Neuronal stem cell (in vitro differentiated cells): ENCODE measurements at regions not wholly inside any gene's neighbourhood (a gene's known extent, or its start where the extent isn't known, plus 50 kb on each side); places are given as distances from the start of the nearest gene placed in this dataset.

ENCODE experiments used
- DNase-seq: peaks from one replicate; pipeline ENCODE4 v3.0.0-alpha.2; 2013; ENCODE audit warnings: low spot score
- H2AFZ ChIP-seq: one replicate; pipeline ENCODE4 v1.6.1; 2013; ENCODE audit warnings: mild to moderate bottlenecking, low read length, inconsistent platforms
- H2AK5ac ChIP-seq: 2 replicates; pipeline ENCODE4 v1.6.1; 2013; ENCODE audit warnings: low read depth, mild to moderate bottlenecking, inconsistent platforms, low read length, moderate library complexity, mixed read lengths
- H2BK120ac ChIP-seq: 2 replicates; pipeline ENCODE4 v1.6.1; 2013; ENCODE audit warnings: low read depth, mild to moderate bottlenecking, inconsistent platforms, low read length, moderate library complexity, mixed read lengths
- H2BK12ac ChIP-seq: one replicate; pipeline ENCODE4 v1.6.1; 2013; ENCODE audit warnings: low read length, inconsistent platforms
- H2BK15ac ChIP-seq: 2 replicates; pipeline ENCODE4 v1.6.1; 2013; ENCODE audit warnings: mild to moderate bottlenecking, low read length, inconsistent platforms, mixed read lengths
- H2BK5ac ChIP-seq: one replicate; pipeline ENCODE4 v1.6.1; 2013; ENCODE audit warnings: inconsistent platforms, mild to moderate bottlenecking, low read length, moderate library complexity
- H3K14ac ChIP-seq: one replicate; pipeline ENCODE4 v1.6.1; 2013; ENCODE audit warnings: low read length, inconsistent platforms
- H3K18ac ChIP-seq: 2 replicates; pipeline ENCODE4 v1.6.1; 2013; ENCODE audit warnings: low read length, inconsistent platforms
- H3K23ac ChIP-seq: 2 replicates; pipeline ENCODE4 v1.6.1; 2013; ENCODE audit warnings: low read depth, mild to moderate bottlenecking, mixed read lengths, low read length, inconsistent platforms; ENCODE audit not compliant: poor library complexity
- H3K27ac ChIP-seq: replicated peaks from 3 replicates; pipeline ENCODE4 v1.5.1; 2013; ENCODE audit warnings: low read length, inconsistent platforms
- H3K27me3 ChIP-seq, 3 experiments: 2 replicates each; pipeline ENCODE4 v1.6.1; 2013; ENCODE audit warnings: low read length in 3 of 3, mild to moderate bottlenecking in 2 of 3, inconsistent platforms in 1 of 3, low read depth in 1 of 3, mixed read lengths in 1 of 3, moderate library complexity in 1 of 3; ENCODE audit not compliant: control insufficient read depth in 3 of 3, insufficient read depth in 3 of 3
- H3K36me3 ChIP-seq, 2 donors: replicated peaks in 1 of 2; 2 replicates each; pipeline ENCODE4 v1.6.1; 2013; ENCODE audit warnings: low read length in 2 of 2; ENCODE audit not compliant: control insufficient read depth in 2 of 2, insufficient read depth in 2 of 2
- H3K4ac ChIP-seq: 2 replicates; pipeline ENCODE4 v1.6.1; 2013; ENCODE audit warnings: inconsistent platforms, mild to moderate bottlenecking, low read length, moderate library complexity
- H3K4me1 ChIP-seq, 2 donors: 1 replicate in 1 of 2; 2 replicates in 1 of 2; pipeline ENCODE4 v1.6.1; 2013; ENCODE audit warnings: low read length in 2 of 2, low read depth in 1 of 2; ENCODE audit not compliant: control insufficient read depth in 2 of 2, insufficient read depth in 1 of 2
- H3K4me2 ChIP-seq: one replicate; pipeline ENCODE4 v1.6.1; 2013; ENCODE audit warnings: mild to moderate bottlenecking, low read length, inconsistent platforms; ENCODE audit not compliant: insufficient read depth, poor library complexity, severe bottlenecking
- H3K4me3 ChIP-seq, 2 donors: 2 replicates each; pipeline ENCODE4 v1.5.1; 2013; ENCODE audit warnings: low read length in 2 of 2, mild to moderate bottlenecking in 2 of 2, inconsistent platforms in 1 of 2, moderate library complexity in 1 of 2
- H3K79me1 ChIP-seq: one replicate; pipeline ENCODE4 v1.6.1; 2013; ENCODE audit warnings: low read depth, mild to moderate bottlenecking, inconsistent platforms, low read length, moderate library complexity
- H3K9ac ChIP-seq: one replicate; pipeline ENCODE4 v1.6.1; 2013; ENCODE audit warnings: mild to moderate bottlenecking, low read depth, low read length, inconsistent platforms; ENCODE audit not compliant: poor library complexity
- H3K9me3 ChIP-seq, 2 donors: replicated peaks in 1 of 2; 2 replicates each; pipeline versions ENCODE3 to v1.6.1; 2013; ENCODE audit warnings: low read length in 2 of 2, mild to moderate bottlenecking in 2 of 2, inconsistent platforms in 1 of 2, low read depth in 1 of 2, mixed read lengths in 1 of 2, moderate library complexity in 1 of 2; ENCODE audit not compliant: control insufficient read depth in 2 of 2, insufficient read depth in 1 of 2
- H4K8ac ChIP-seq: one replicate; pipeline ENCODE4 v1.6.1; 2013; ENCODE audit warnings: low read depth, mild to moderate bottlenecking, inconsistent platforms, low read length, moderate library complexity
- H4K91ac ChIP-seq: one replicate; pipeline ENCODE4 v1.6.1; 2013; ENCODE audit warnings: low read length, low read depth, mild to moderate bottlenecking, inconsistent platforms; ENCODE audit not compliant: poor library complexity
- WGBS, 2 donors: extraction: QIAGEN DNeasy Blood & Tissue Kit; methylation state at CpG; one replicate each; pipeline ENCODE4 v1.1.7; 2013; ENCODE audit warnings: missing lambda C conversion rate in 2 of 2, mixed read lengths in 1 of 2; ENCODE audit not compliant: insufficient read length in 2 of 2, insufficient replicate concordance in 1 of 2; ENCODE audit errors: extremely low coverage in 2 of 2; 5-methylcytosine and 5-hydroxymethylcytosine counted together

DNA sequence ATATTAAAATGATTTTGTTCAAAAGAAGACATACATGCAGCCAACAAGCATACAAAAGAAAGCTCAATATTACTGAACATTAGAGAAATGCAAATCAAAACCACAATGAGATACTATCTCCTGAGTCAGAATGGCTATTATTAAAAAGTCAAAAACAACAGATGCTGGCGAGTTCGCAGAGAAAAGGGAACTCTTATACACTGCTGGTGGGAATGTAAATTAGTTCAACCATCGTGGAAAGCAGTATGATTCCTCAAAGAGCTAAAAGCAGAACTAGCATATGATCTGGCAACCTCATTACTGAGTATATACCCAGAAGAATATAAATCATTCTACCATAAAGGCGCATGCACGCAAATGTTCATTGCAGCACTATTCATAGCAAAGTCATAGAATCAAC is 126.0 kb upstream of the HMCN1 start:
- no peak overlapping the region for H3K9ac ChIP-seq
- H2BK5ac ChIP-seq, result no peak overlapping the region
- no CpG with 5 or more reads among the region's 5 CpGs for WGBS, 2 donors
- H3K4ac ChIP-seq, result no peak overlapping the region
- H4K91ac ChIP-seq, result no peak overlapping the region
- H2BK120ac ChIP-seq, result no peak overlapping the region
- H3K4me2 ChIP-seq, result no peak overlapping the region
- H3K36me3 ChIP-seq, result no peaks in the 10 kb centered on the region
- no peak overlapping the region for H3K4me3 ChIP-seq
- H3K18ac ChIP-seq, result no peak overlapping the region
- no peaks in the 10 kb centered on the region for H3K9me3 ChIP-seq
- H2BK15ac ChIP-seq, result no peak overlapping the region
- H3K27ac ChIP-seq, result no peak overlapping the region
- H3K79me1 ChIP-seq, result no peaks in the 10 kb centered on the region
- H2AFZ ChIP-seq, result no peak overlapping the region
- DNase-seq, result no peak
- no peaks in the 10 kb centered on the region for H3K4me1 ChIP-seq
- no peak overlapping the region for H3K14ac ChIP-seq
- no peak overlapping the region for H4K8ac ChIP-seq
- no peak overlapping the region for H3K23ac ChIP-seq
- no peak overlapping the region for H2BK12ac ChIP-seq
- no peaks in the 10 kb centered on the region for H3K27me3 ChIP-seq
- H2AK5ac ChIP-seq, result no peak overlapping the region

GRCh38 chr1:185603158-185603557 is 131.0 kb upstream of the HMCN1 start:
- H3K36me3 ChIP-seq, result no peaks in the 10 kb centered on the region
- H3K79me1 ChIP-seq, result no peaks in the 10 kb centered on the region
- no peak overlapping the region for H3K27ac ChIP-seq
- H3K23ac ChIP-seq, result no peak overlapping the region
- peaks cover 0 to 1% of the 10 kb centered on the region in 2 donors for H3K9me3 ChIP-seq
- H2BK5ac ChIP-seq, result no peak overlapping the region
- no peak for DNase-seq
- H2BK120ac ChIP-seq, result no peak overlapping the region
- H3K4ac ChIP-seq, result no peak overlapping the region
- H3K18ac ChIP-seq, result no peak overlapping the region
- no peak overlapping the region for H4K91ac ChIP-seq
- no peaks in the 10 kb centered on the region for H3K4me1 ChIP-seq
- H3K27me3 ChIP-seq, result no peaks in the 10 kb centered on the region
- no peak overlapping the region for H4K8ac ChIP-seq
- WGBS, 2 donors, result no CpG with 5 or more reads among the region's 4 CpGs
- H2BK15ac ChIP-seq, result no peak overlapping the region
- H2AFZ ChIP-seq, result no peak overlapping the region
- H3K4me3 ChIP-seq, result no peak overlapping the region
- no peak overlapping the region for H2BK12ac ChIP-seq
- no peak overlapping the region for H3K14ac ChIP-seq
- H2AK5ac ChIP-seq, result no peak overlapping the region
- H3K9ac ChIP-seq, result no peak overlapping the region
- no peak overlapping the region for H3K4me2 ChIP-seq

- H2AK5ac ChIP-seq, result no peak overlapping the region
- H3K27me3 ChIP-seq, result no peaks in the 10 kb centered on the region
- no CpG with 5 or more reads among the region's 1 CpG for WGBS, 2 donors
- H3K36me3 ChIP-seq, result no peaks in the 10 kb centered on the region
- DNase-seq, result no peak
- no peak overlapping the region for H2AFZ ChIP-seq
- no peak overlapping the region for H3K14ac ChIP-seq
- H3K4me1 ChIP-seq, result no peaks in the 10 kb centered on the region
- no peak overlapping the region for H2BK120ac ChIP-seq
- H3K27ac ChIP-seq, result no peak overlapping the region
- H3K4me2 ChIP-seq, result no peak overlapping the region
- peaks cover 0 to 1% of the 10 kb centered on the region in 2 donors for H3K9me3 ChIP-seq
- no peak overlapping the region for H3K4ac ChIP-seq
- H3K79me1 ChIP-seq, result no peaks in the 10 kb centered on the region
- H2BK12ac ChIP-seq, result no peak overlapping the region
- H2BK5ac ChIP-seq, result no peak overlapping the region
- H2BK15ac ChIP-seq, result no peak overlapping the region
- H3K4me3 ChIP-seq, result no peak overlapping the region
- H3K9ac ChIP-seq, result no peak overlapping the region
- H3K23ac ChIP-seq, result no peak overlapping the region
- no peak overlapping the region for H4K91ac ChIP-seq
- H3K18ac ChIP-seq, result no peak overlapping the region
- H4K8ac ChIP-seq, result no peak overlapping the region
These were observed 133.0 kb upstream of the HMCN1 start for GRCh38 chr1:185601189-185601588.

GRCh38 chr1:185600641-185601040 is 133.6 kb upstream of the HMCN1 start:
- H2BK12ac ChIP-seq, result no peak overlapping the region
- H3K4me2 ChIP-seq, result no peak overlapping the region
- H3K14ac ChIP-seq, result no peak overlapping the region
- H3K9me3 ChIP-seq, result peaks cover 0 to 1% of the 10 kb centered on the region in 2 donors
- H2BK5ac ChIP-seq, result no peak overlapping the region
- no peaks in the 10 kb centered on the region for H3K4me1 ChIP-seq
- no peak overlapping the region for H2AK5ac ChIP-seq
- no peak overlapping the region for H2BK15ac ChIP-seq
- no peaks in the 10 kb centered on the region for H3K36me3 ChIP-seq
- H3K79me1 ChIP-seq, result no peaks in the 10 kb centered on the region
- no peak overlapping the region for H3K4me3 ChIP-seq
- no peak overlapping the region for H2AFZ ChIP-seq
- no peak overlapping the region for H3K4ac ChIP-seq
- H4K91ac ChIP-seq, result no peak overlapping the region
- H3K9ac ChIP-seq, result no peak overlapping the region
- no peak overlapping the region for H3K27ac ChIP-seq
- no peak overlapping the region for H2BK120ac ChIP-seq
- H3K18ac ChIP-seq, result no peak overlapping the region
- H3K27me3 ChIP-seq, result no peaks in the 10 kb centered on the region
- no peak overlapping the region for H4K8ac ChIP-seq
- no peak for DNase-seq
- no peak overlapping the region for H3K23ac ChIP-seq
- WGBS, 2 donors, result no CpG with 5 or more reads among the region's 2 CpGs
